ENCODE measurements at regions not wholly inside any gene's neighbourhood (a gene's known extent, or its start where the extent isn't known, plus 50 kb on each side); places are given as distances from the start of the nearest gene placed in this dataset.

DNA sequence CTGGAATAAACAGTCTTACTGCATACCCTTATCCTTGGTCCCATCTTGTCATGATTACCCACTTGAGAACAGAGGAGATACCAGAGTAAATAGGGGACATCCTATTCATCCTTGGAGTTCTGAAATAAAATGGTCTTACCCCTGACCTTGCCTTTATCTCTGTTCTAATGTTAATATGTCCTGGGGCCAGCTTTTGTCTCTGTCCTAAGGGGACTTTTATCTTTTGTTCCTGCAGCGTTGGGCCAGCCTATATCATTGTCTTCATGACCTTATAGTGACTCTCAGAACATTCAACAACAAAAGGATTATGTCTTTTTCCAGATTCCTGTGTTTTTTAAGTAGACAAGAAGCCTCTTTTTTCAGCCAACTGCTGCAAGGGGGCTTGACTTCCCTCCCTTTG lies 1057.5 kb downstream of the LRFN5 start:
- BruUV-seq (replicated peaks): no TSS peak
- Histone ChIP-seq H3K9me3 (ENCODE audit: low read depth, low read length, poor library complexity, severe bottlenecking) (no peaks in the 10 kb centered on the region), H3K4me1 (ENCODE audit: insufficient read depth, low read length, poor library complexity, severe bottlenecking) (no peaks in the 10 kb centered on the region), H3K27ac (ENCODE audit: low read depth, low read length, poor library complexity, severe bottlenecking) (no peak overlapping the region), H3K4me3 (ENCODE audit: low read depth, low read length, poor library complexity, severe bottlenecking) (no peak overlapping the region), H3K36me3 (ENCODE audit: insufficient read depth, low read length, poor library complexity, severe bottlenecking) (no peaks in the 10 kb centered on the region), H3K27me3 (replicated peaks; ENCODE audit: insufficient read depth, low read depth, low read length, poor library complexity) (no peaks in the 10 kb centered on the region)
- POLR2A ChIA-PET (ENCODE audit: low non-redundant PET): no interaction called here
- intact Hi-C loops (cut with micrococcal nuclease; ENCODE audit: unreplicated experiment): no loop called here
- TF ChIP-seq EZH2 (IDR thresholded peaks at IDR 0.05; ENCODE audit: borderline replicate concordance, low read depth, low read length, poor library complexity, severe bottlenecking) (no peak), CTCF (conservative IDR thresholded peaks at IDR 0.05; ENCODE audit: low read depth, low read length) (no peak)
- DNase-seq (ENCODE audit: low spot score): no peak
- CTCF ChIA-PET: no interaction called here

- no peak overlapping the region for H3K4me3 ChIP-seq (ENCODE audit: low read depth, low read length, poor library complexity, severe bottlenecking)
- POLR2A ChIA-PET (ENCODE audit: low non-redundant PET): no interaction called here
- no TSS peak for BruUV-seq (replicated peaks)
- no peak overlapping the region for H3K27ac ChIP-seq (ENCODE audit: low read depth, low read length, poor library complexity, severe bottlenecking)
- H3K4me1 ChIP-seq (ENCODE audit: insufficient read depth, low read length, poor library complexity, severe bottlenecking): no peaks in the 10 kb centered on the region
- no peaks in the 10 kb centered on the region for H3K36me3 ChIP-seq (ENCODE audit: insufficient read depth, low read length, poor library complexity, severe bottlenecking)
- H3K27me3 ChIP-seq (replicated peaks; ENCODE audit: insufficient read depth, low read depth, low read length, poor library complexity): no peaks in the 10 kb centered on the region
- TF ChIP-seq CTCF (conservative IDR thresholded peaks at IDR 0.05; ENCODE audit: low read depth, low read length): no peak
- TF ChIP-seq EZH2 (IDR thresholded peaks at IDR 0.05; ENCODE audit: borderline replicate concordance, low read depth, low read length, poor library complexity, severe bottlenecking): no peak
- H3K9me3 ChIP-seq (ENCODE audit: low read depth, low read length, poor library complexity, severe bottlenecking): no peaks in the 10 kb centered on the region
- CTCF ChIA-PET: no interaction called here
- intact Hi-C loops (cut with micrococcal nuclease; ENCODE audit: unreplicated experiment): no loop called here
- DNase-seq (ENCODE audit: low spot score): no peak
Observed at GRCh38 chr14:42654707-42655106, 1048.0 kb downstream of the LRFN5 start.

GRCh38 chr14:42642787-42643186 lies 1036.1 kb downstream of the LRFN5 start:
- H3K4me1 ChIP-seq (ENCODE audit: insufficient read depth, low read length, poor library complexity, severe bottlenecking): no peaks in the 10 kb centered on the region
- intact Hi-C loops (cut with micrococcal nuclease; ENCODE audit: unreplicated experiment): no loop called here
- no peak for TF ChIP-seq EZH2 (IDR thresholded peaks at IDR 0.05; ENCODE audit: borderline replicate concordance, low read depth, low read length, poor library complexity, severe bottlenecking)
- no peak for TF ChIP-seq CTCF (conservative IDR thresholded peaks at IDR 0.05; ENCODE audit: low read depth, low read length)

More at GRCh38 chr14:42642787-42643186, 1036.1 kb downstream of the LRFN5 start:
- POLR2A ChIA-PET (ENCODE audit: low non-redundant PET): no interaction called here
- CTCF ChIA-PET: no interaction called here
- H3K9me3 ChIP-seq (ENCODE audit: low read depth, low read length, poor library complexity, severe bottlenecking): no peaks in the 10 kb centered on the region
- H3K4me3 ChIP-seq (ENCODE audit: low read depth, low read length, poor library complexity, severe bottlenecking): no peak overlapping the region
- no peaks in the 10 kb centered on the region for H3K36me3 ChIP-seq (ENCODE audit: insufficient read depth, low read length, poor library complexity, severe bottlenecking)
- H3K27ac ChIP-seq (ENCODE audit: low read depth, low read length, poor library complexity, severe bottlenecking): no peak overlapping the region
- H3K27me3 ChIP-seq (replicated peaks; ENCODE audit: insufficient read depth, low read depth, low read length, poor library complexity): no peaks in the 10 kb centered on the region
- no TSS peak for BruUV-seq (replicated peaks)
- DNase-seq (ENCODE audit: low spot score): no peak
